Prostate gland (tissue), 2 donors: ENCODE measurements at regions not wholly inside any gene's neighbourhood (a gene's known extent, or its start where the extent isn't known, plus 50 kb on each side); places are given as distances from the start of the nearest gene placed in this dataset.

ENCODE experiments used
- CTCF ChIP-seq, 4 experiments: fragments of 200-600 bp in 2 of 4; fragments of 450-650 bp in 2 of 4; sonication (generic) in 2 of 4; IDR thresholded peaks; 1 replicate in 3 of 4; 2 replicates in 1 of 4; pipeline ENCODE4 v1.5.1; 2016 to 2019; ENCODE audit warnings: antibody characterized with exemption in 4 of 4, mild to moderate bottlenecking in 2 of 4, moderate library complexity in 2 of 4
- POLR2A ChIP-seq: fragments of 450-650 bp; IDR thresholded peaks from one replicate; pipeline ENCODE4 v1.6.1; 2016; ENCODE audit warnings: antibody characterized with exemption, mild to moderate bottlenecking
- POLR2AphosphoS5 ChIP-seq: sonication (generic); formaldehyde crosslinking; IDR thresholded peaks from one replicate; pipeline ENCODE4 v1.6.1; 2017; ENCODE audit warnings: antibody characterized with exemption

GRCh38 chr3:101102678-101103296 lies 109.6 kb upstream of the ABI3BP start:
- TF ChIP-seq CTCF (IDR thresholded peaks at IDR 0.05) (no peak), POLR2A (no peak), POLR2AphosphoS5 (no peak)
